ENCODE measurements at regions not wholly inside any gene's neighbourhood (a gene's known extent, or its start where the extent isn't known, plus 50 kb on each side); places are given as distances from the start of the nearest gene placed in this dataset.

DNA sequence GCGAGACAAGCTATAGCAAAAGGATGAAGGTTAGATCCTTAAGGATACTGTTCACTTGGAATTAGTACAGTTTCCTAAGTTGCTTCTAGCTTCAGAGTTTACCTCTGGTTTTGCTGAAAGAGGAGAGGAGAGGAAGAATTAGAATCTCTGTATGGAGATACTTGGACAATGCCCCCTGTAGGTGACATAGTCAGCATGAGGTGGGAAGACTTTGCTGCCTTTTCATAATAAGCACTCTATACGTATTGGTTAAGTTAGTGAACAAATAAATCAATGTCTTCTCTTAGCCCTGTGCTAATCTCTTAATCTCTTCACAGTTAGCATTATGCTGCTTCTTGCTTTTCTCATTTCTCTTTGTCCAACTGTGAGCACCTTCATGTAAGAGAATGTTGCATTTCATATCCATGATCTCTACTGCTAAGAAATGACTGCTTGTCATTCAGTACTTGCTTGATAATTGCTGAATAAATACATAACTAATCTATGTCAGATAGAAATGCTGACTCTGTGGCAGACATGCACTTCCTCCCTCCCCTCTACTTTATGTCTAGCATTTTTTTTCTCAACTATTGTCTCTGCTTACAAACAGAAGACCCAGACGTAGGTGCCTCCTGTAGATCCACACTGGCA is 527.2 kb downstream of the GBA3 start:
- no peaks in the 10 kb centered on the region for H3K4me1 ChIP-seq
- TF ChIP-seq EP300 (IDR thresholded peaks at IDR 0.05) (no peak), POLR2AphosphoS5 (IDR thresholded peaks at IDR 0.05) (no peak), POLR2A (IDR thresholded peaks at IDR 0.05) (no peak)
- TF ChIP-seq, protein P1, sequence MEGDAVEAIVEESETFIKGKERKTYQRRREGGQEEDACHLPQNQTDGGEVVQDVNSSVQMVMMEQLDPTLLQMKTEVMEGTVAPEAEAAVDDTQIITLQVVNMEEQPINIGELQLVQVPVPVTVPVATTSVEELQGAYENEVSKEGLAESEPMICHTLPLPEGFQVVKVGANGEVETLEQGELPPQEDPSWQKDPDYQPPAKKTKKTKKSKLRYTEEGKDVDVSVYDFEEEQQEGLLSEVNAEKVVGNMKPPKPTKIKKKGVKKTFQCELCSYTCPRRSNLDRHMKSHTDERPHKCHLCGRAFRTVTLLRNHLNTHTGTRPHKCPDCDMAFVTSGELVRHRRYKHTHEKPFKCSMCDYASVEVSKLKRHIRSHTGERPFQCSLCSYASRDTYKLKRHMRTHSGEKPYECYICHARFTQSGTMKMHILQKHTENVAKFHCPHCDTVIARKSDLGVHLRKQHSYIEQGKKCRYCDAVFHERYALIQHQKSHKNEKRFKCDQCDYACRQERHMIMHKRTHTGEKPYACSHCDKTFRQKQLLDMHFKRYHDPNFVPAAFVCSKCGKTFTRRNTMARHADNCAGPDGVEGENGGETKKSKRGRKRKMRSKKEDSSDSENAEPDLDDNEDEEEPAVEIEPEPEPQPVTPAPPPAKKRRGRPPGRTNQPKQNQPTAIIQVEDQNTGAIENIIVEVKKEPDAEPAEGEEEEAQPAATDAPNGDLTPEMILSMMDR (IDR thresholded peaks at IDR 0.05): no peak
- intact Hi-C loops (cut with DNase I): no loop called here
- no peak overlapping the region for H3K4me3 ChIP-seq
- no peak overlapping the region for H3K27ac ChIP-seq
- 80 to 82% methylated on average over 3 of the region's 3 CpGs for WGBS, 2 donors
- H3K36me3 ChIP-seq: no peaks in the 10 kb centered on the region
- DNase-seq: no peak
- no peaks in the 10 kb centered on the region for H3K9me3 ChIP-seq
- no peaks in the 10 kb centered on the region for H3K27me3 ChIP-seq

DNA sequence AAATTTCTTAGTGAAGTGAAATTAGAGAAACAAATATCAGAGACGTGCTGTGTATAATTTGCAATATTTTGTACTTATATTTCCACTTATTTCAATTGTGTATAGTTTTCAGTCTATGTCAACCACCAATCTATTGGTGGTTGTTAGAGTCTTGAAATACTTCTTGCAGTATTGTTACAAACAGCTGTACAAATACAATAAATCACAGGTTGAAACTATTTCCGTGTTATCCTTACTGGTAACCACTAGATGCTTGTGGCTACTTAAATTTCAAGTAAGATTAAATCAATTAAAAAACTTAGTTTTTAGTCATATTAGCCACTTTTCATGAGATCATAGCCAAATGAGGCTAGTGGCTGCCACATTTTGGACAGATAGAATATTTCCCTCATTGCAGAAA is 520.5 kb downstream of the GBA3 start:
- Histone ChIP-seq H3K36me3 (no peaks in the 10 kb centered on the region), H3K4me3 (no peak overlapping the region), H3K9me3 (no peaks in the 10 kb centered on the region), H3K27me3 (no peaks in the 10 kb centered on the region), H3K27ac (no peak overlapping the region), H3K4me1 (no peaks in the 10 kb centered on the region)
- TF ChIP-seq EP300 (IDR thresholded peaks at IDR 0.05) (no peak), POLR2A (IDR thresholded peaks at IDR 0.05) (no peak), POLR2AphosphoS5 (IDR thresholded peaks at IDR 0.05) (no peak)
- TF ChIP-seq, protein P1 (IDR thresholded peaks at IDR 0.05): no peak
- intact Hi-C loops (cut with DNase I): no loop called here
- DNase-seq: no peak
- whole genome bisulfite sequencing, 2 donors: 10 to 53% methylated on average over 2 of the region's 2 CpGs

DNA sequence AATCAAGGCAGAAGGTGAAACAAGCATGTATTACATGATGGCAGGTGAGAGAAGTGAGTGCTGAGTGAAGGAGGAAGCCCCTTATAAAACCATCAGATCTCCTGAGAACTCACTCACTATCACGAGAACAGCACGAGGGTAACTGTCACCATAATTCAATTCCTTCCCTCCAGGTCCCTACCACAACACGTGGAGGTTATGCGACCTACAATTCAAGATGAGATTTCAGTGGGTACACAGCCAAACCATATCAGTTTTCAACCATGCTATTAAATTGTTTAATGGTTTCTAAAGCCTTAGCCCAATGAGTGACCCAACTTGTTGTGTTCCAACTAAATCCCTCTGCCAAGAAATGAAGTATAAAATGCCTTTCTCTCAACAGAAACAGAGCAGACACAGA is 519.8 kb downstream of the GBA3 start:
- DNase-seq: no peak
- Histone ChIP-seq H3K9me3 (no peaks in the 10 kb centered on the region), H3K27ac (no peak overlapping the region), H3K4me1 (no peaks in the 10 kb centered on the region), H3K27me3 (no peaks in the 10 kb centered on the region), H3K36me3 (no peaks in the 10 kb centered on the region), H3K4me3 (no peak overlapping the region)
- intact Hi-C loops (cut with DNase I): no loop called here
- TF ChIP-seq EP300 (IDR thresholded peaks at IDR 0.05) (no peak), POLR2AphosphoS5 (IDR thresholded peaks at IDR 0.05) (no peak), POLR2A (IDR thresholded peaks at IDR 0.05) (no peak)
- TF ChIP-seq, protein P1 (IDR thresholded peaks at IDR 0.05): no peak
- WGBS, 2 donors: 69 to 71% methylated on average over 4 of the region's 4 CpGs

DNA sequence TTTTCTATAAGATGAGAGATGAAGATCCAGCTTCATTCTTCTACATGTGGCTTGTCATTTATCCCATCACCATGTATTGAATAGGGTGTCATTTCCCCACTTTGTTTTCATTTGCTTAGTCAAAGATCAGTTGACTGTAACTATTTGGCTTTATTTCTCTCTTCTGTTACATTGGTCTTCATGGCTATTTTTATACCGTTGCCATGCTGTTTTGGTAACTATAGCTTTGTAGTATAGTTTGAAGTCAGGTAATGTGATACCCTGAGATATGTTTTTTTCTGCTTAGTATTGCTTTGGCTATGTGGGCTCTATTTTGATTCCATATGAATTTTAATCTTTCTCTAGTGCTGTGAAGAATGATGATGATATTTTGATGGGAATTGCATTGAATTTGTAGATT is 514.3 kb downstream of the GBA3 start:
- DNase-seq: no peak
- TF ChIP-seq EP300 (IDR thresholded peaks at IDR 0.05) (no peak), POLR2A (IDR thresholded peaks at IDR 0.05) (no peak), POLR2AphosphoS5 (IDR thresholded peaks at IDR 0.05) (no peak)
- TF ChIP-seq, protein P1 (IDR thresholded peaks at IDR 0.05): no peak
- WGBS, 2 donors: 87 to 88% methylated on average over 1 of the region's 1 CpG
- peaks cover 0 to 4% (median 0%) of the 10 kb centered on the region in 4 donors for H3K9me3 ChIP-seq
- H3K27ac ChIP-seq: no peak overlapping the region
- H3K4me1 ChIP-seq: no peaks in the 10 kb centered on the region
- no peak overlapping the region for H3K4me3 ChIP-seq
- no peaks in the 10 kb centered on the region for H3K27me3 ChIP-seq
- H3K36me3 ChIP-seq: no peaks in the 10 kb centered on the region
- intact Hi-C loops (cut with DNase I): no loop called here

DNA sequence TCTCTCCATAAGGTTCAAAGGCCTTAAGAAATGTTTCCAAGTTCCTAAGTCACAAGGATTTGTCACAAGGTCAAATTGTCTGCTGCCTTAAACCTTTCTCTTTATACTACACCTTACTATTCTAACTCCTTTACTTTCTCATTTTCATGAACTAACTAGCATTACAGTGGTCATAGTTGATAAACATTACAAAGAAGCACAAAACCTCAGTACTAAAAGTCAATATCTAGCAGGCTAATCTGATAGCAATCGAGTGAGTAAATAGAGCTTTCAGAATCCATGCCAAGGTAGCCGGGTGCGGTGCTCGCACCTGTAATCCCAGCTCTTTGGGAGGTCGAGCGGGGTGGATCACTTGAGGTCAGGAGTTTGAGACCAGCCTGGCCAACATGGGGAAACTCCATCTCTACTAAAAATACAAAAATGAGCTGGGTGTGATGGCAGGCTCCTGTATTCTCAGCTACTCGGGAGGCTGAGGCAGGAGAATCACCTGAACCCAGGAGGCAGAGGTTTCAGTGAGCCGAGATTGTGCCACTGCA is 510.0 kb downstream of the GBA3 start:
- no peaks in the 10 kb centered on the region for H3K36me3 ChIP-seq
- H3K27ac ChIP-seq: no peak overlapping the region
- no peak overlapping the region for H3K4me3 ChIP-seq
- TF ChIP-seq POLR2AphosphoS5 (IDR thresholded peaks at IDR 0.05) (no peak), POLR2A (IDR thresholded peaks at IDR 0.05) (no peak)
- TF ChIP-seq, protein P1 (IDR thresholded peaks at IDR 0.05): no peak
- 33 to 71% methylated on average over 8 of the region's 8 CpGs for WGBS, 2 donors
- no peaks in the 10 kb centered on the region for H3K4me1 ChIP-seq
- H3K27me3 ChIP-seq: no peaks in the 10 kb centered on the region
- intact Hi-C loops (cut with DNase I): no loop called here
- H3K9me3 ChIP-seq: peaks cover 0 to 4% (median 0%) of the 10 kb centered on the region in 4 donors
- DNase-seq: no peak
